SK-N-SH treated with all-trans-retinoic acid at 6 μM for 48 hours (cell line): ENCODE measurements at regions not wholly inside any gene's neighbourhood (a gene's known extent, or its start where the extent isn't known, plus 50 kb on each side); places are given as distances from the start of the nearest gene placed in this dataset.

Experiments
- ARNTL ChIP-seq: fragments of 450-650 bp; formaldehyde crosslinking; IDR thresholded peaks from 2 replicates; pipeline ENCODE4 v1.5.0; 2020; ENCODE audit warnings: low read depth, mild to moderate bottlenecking, moderate library complexity, borderline replicate concordance
- BACH2 ChIP-seq: fragments of 250-450 bp; sonication (Bioruptor Pico); IDR thresholded peaks from 2 replicates; pipeline ENCODE4 v1.9.0; 2021; ENCODE audit warnings: mild to moderate bottlenecking, borderline replicate concordance
- ESRRG ChIP-seq: fragments of 250-450 bp; sonication (Bioruptor Pico); IDR thresholded peaks from 2 replicates; pipeline ENCODE4 v1.6.1; 2021; ENCODE audit warnings: mild to moderate bottlenecking
- GLIS3 ChIP-seq: fragments of 250-450 bp; sonication (Bioruptor Pico); IDR thresholded peaks from 2 replicates; pipeline ENCODE4 v1.5.0; 2020; ENCODE audit warnings: mild to moderate bottlenecking, moderate library complexity
- PPARA ChIP-seq: fragments of 250-450 bp; sonication (Bioruptor Pico); IDR thresholded peaks from 2 replicates; pipeline ENCODE4 v1.5.0; 2020; ENCODE audit warnings: mild to moderate bottlenecking, borderline replicate concordance
- RARB ChIP-seq: fragments of 250-450 bp; sonication (Bioruptor Pico); IDR thresholded peaks from 2 replicates; pipeline ENCODE4 v1.8.0; 2021; ENCODE audit warnings: mild to moderate bottlenecking, moderate library complexity
- TOX ChIP-seq: fragments of 250-450 bp; sonication (Bioruptor Pico); IDR thresholded peaks from 2 replicates; pipeline ENCODE4 v1.8.0; 2021; ENCODE audit warnings: mild to moderate bottlenecking, moderate library complexity, borderline replicate concordance
- ZFP3 ChIP-seq: fragments of 250-450 bp; sonication (Bioruptor Pico); IDR thresholded peaks from 2 replicates; pipeline ENCODE4 v1.5.0; 2020; ENCODE audit warnings: mild to moderate bottlenecking, moderate library complexity
- ZFP30 ChIP-seq: fragments of 450-650 bp; formaldehyde crosslinking; IDR thresholded peaks from 2 replicates; pipeline ENCODE4 v1.5.0; 2022; ENCODE audit warnings: mild to moderate bottlenecking, moderate library complexity
- ZNF8 ChIP-seq: fragments of 450-650 bp; formaldehyde crosslinking; IDR thresholded peaks from 2 replicates; pipeline ENCODE4 v1.5.0; 2020; ENCODE audit warnings: mild to moderate bottlenecking, moderate library complexity
- TF ChIP-seq, protein P1 (sequence below): fragments of 250-450 bp; sonication (Bioruptor Pico); IDR thresholded peaks from 2 replicates; pipeline ENCODE4 v1.8.0; 2020; ENCODE audit warnings: mild to moderate bottlenecking, moderate library complexity, borderline replicate concordance

DNA sequence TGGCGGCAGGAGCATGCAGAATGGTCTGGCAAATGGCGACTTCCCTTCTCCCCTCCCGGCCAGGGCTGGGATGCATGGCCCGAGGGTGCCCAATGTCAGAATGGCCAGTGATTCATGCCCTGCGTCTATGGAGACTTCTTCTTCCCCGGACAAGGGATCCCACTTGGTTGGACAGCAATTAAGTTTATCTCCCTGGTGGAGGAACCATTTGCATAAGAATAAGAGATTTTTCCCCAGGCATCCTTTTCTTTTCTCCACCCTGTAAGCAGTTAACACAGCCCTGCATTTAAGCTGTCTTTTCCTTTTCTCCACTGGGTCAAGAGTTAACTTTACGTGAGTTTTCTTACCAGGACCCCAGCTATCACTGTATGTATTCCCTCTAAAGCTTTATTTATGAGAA, 856.6 kb downstream of the GLUD2 start:
- TF ChIP-seq ZNF8: no peak
- TF ChIP-seq, protein P1, sequence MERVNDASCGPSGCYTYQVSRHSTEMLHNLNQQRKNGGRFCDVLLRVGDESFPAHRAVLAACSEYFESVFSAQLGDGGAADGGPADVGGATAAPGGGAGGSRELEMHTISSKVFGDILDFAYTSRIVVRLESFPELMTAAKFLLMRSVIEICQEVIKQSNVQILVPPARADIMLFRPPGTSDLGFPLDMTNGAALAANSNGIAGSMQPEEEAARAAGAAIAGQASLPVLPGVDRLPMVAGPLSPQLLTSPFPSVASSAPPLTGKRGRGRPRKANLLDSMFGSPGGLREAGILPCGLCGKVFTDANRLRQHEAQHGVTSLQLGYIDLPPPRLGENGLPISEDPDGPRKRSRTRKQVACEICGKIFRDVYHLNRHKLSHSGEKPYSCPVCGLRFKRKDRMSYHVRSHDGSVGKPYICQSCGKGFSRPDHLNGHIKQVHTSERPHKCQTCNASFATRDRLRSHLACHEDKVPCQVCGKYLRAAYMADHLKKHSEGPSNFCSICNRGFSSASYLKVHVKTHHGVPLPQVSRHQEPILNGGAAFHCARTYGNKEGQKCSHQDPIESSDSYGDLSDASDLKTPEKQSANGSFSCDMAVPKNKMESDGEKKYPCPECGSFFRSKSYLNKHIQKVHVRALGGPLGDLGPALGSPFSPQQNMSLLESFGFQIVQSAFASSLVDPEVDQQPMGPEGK (CRISPR knock-in tag): no peak
- no peak for TF ChIP-seq ARNTL (CRISPR knock-in tag)
- TF ChIP-seq ZFP30 (CRISPR knock-in tag): no peak
- no peak for TF ChIP-seq ESRRG (CRISPR knock-in tag)
- no peak for TF ChIP-seq RARB
- no peak for TF ChIP-seq PPARA (CRISPR knock-in tag)
- no peak for TF ChIP-seq BACH2 (CRISPR knock-in tag)
- no peak for TF ChIP-seq GLIS3 (CRISPR knock-in tag)
- no peak for TF ChIP-seq ZFP3 (CRISPR knock-in tag)
- no peak for TF ChIP-seq TOX (CRISPR knock-in tag)
